NB4 (cell line): ENCODE measurements at regions not wholly inside any gene's neighbourhood (a gene's known extent, or its start where the extent isn't known, plus 50 kb on each side); places are given as distances from the start of the nearest gene placed in this dataset.
A peak's percentile ranks its signal among the peaks of the same experiment; 100 is the strongest.

Source experiments
- DNase-seq: peaks from one replicate; pipeline ENCODE4 v3.0.0; 2010; ENCODE audit warnings: low read depth
- H3K4me3 ChIP-seq: one replicate; pipeline ENCODE4 v1.5.1; 2011; ENCODE audit warnings: mild to moderate bottlenecking, low read depth, low read length, moderate library complexity
- CTCF ChIP-seq: IDR thresholded peaks from one replicate; pipeline ENCODE4 v1.5.1; 2012; ENCODE audit warnings: low read depth, low read length
- MAX ChIP-seq: IDR thresholded peaks from 2 replicates; pipeline ENCODE4 v1.6.1; 2011; ENCODE audit warnings: low read depth, low read length
- MYC ChIP-seq: IDR thresholded peaks from 2 replicates; pipeline ENCODE4 v1.6.1; 2011; ENCODE audit warnings: low read depth, low read length
- POLR2A ChIP-seq: IDR thresholded peaks from 2 replicates; pipeline ENCODE4 v1.6.1; 2011; ENCODE audit warnings: mild to moderate bottlenecking; ENCODE audit not compliant: insufficient read length; ENCODE audit errors: extremely low read depth

DNA sequence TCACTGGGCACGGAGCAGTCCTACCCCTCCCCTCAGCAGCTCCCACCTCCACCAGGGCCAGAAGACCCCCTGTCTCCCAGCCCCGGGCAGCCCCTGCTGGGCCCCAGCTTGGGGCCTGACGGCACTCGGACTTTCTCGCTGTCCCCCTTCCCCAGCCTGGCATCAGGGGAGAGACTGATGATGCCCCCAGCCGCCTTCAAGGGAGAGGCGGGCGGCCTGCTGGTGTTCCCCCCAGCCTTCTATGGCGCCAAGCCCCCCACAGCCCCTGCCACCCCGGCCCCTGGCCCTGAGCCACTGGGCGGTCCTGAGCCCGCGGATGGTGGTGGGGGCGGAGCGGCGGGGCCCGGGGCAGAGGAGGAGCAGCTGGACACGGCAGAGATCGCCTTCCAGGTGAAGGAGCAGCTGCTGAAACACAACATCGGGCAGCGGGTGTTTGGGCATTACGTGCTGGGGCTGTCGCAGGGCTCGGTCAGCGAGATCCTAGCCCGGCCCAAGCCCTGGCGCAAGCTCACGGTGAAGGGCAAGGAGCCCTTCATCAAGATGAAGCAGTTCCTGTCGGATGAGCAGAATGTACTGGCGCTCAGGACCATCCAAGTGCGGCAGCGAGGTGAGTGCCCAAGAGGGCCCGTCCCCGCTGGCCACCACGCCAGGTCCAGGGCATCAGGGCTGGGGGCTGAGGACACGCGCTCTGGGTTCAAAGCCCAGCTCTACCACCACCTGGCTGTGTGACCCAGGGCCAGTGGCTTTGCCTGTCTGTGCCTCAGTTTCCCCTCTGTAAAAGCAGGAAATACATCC, 58.6 kb downstream of the PHETA1 start:
- TF ChIP-seq POLR2A (no peak), MAX (no peak), CTCF (no peak)
- DNase-seq, result no peak
- H3K4me3 ChIP-seq, result no peak overlapping the region

DNA sequence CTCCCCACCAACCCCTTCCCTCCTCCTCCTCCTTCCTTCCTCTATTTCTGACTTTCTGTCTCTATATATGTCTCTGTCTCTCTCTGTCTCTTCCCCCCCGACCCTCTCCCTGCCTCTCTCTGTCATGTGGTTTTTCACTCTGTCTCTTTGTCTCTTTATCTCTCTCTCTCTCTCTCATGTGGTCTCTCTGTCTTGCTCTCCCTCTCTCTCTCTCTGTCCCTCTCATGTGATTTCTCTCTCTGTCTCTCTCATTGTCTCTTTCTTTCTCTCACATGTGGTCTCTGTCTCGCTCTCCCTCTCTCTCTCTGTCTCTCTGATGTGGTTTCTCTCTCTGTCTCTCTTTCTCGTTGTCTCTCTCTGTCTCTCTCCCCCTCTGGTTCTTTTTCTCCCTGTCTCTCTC, 59.3 kb downstream of the PHETA1 start:
- TF ChIP-seq POLR2A (no peak), MAX (no peak)
- DNase-seq, result no peak
- no peak overlapping the region for H3K4me3 ChIP-seq

DNA sequence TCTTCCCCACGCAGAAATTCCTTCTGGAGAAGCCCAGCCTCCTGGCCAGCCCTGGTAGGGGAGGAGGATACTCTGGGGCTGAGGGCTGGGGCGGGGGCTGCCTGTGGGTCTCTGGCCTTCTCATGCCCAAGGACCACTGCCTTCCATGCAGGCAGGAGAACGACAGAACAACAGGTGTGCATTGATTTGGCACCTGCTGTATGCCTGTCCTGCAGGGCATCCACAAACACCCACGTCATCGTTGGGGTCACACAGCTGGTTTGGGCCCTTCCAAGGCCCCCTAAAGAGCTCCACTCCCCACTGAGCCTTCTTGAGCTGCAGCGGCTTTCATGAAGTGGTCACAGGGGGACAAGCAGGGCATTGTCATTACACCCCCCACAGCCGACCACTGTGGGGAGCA, 60.4 kb downstream of the PHETA1 start:
- no peak overlapping the region for H3K4me3 ChIP-seq
- no peak for DNase-seq
- TF ChIP-seq CTCF, result no peak
- TF ChIP-seq POLR2A, result no peak
- no peak for TF ChIP-seq MYC
- TF ChIP-seq MAX, result no peak

- H3K4me3 ChIP-seq, result no peak overlapping the region
- peak; percentile 75 for DNase-seq
- TF ChIP-seq CTCF, result peak; percentile 98
- no peak for TF ChIP-seq MAX
Observed at GRCh38 chr12:111304642-111305071, 64.2 kb downstream of the PHETA1 start.

DNA sequence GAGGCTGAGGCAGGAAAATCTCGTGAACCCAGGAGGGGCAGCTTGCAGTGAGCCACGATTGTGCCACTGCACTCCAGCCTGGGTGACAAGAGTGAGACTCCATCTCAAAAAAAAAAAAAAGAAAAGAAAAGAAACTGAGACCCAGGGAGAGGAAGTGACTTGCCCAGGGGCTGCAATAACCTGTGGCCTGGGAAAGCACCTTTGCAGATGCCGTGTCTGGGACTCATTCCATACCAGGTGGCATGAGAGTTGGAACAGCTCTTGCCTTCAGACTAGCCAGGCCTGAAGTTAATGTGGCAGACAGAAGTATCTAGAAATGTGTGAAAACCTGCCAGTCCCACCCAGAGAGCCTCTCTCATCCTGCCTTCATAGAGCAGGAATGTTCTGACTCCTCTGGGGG, 65.4 kb downstream of the PHETA1 start:
- TF ChIP-seq POLR2A, result no peak
- no peak for TF ChIP-seq CTCF
- no peak for TF ChIP-seq MAX
- TF ChIP-seq MYC, result no peak

GRCh38 chr12:111298582-111299436, 70.1 kb downstream of the PHETA1 start:
- peak; percentile 75 for DNase-seq
- TF ChIP-seq CTCF, result peak; percentile 98
- no peak for TF ChIP-seq MYC
- TF ChIP-seq POLR2A, result no peak
- no peak overlapping the region for H3K4me3 ChIP-seq

More for the DNA sequence above, 65.4 kb downstream of the PHETA1 start:
- no peak for DNase-seq
- H3K4me3 ChIP-seq, result no peak overlapping the region
